GM18951 (cell line): ENCODE measurements at regions not wholly inside any gene's neighbourhood (a gene's known extent, or its start where the extent isn't known, plus 50 kb on each side); places are given as distances from the start of the nearest gene placed in this dataset.

Experiments used
- POLR2A ChIP-seq: IDR thresholded peaks from 4 replicates; pipeline ENCODE4 v1.6.1; 2011; ENCODE audit warnings: mild to moderate bottlenecking; ENCODE audit not compliant: insufficient read length, insufficient read depth; ENCODE audit errors: extremely low read depth
- in situ Hi-C: fragments of 300-500 bp; cut with MboI; formaldehyde crosslinking; loops from one replicate; pipeline ENCODE4 v1.12.0; 2022; ENCODE audit warnings: low sequenced_read_pairs, mixed read lengths, inconsistent platforms; ENCODE audit not compliant: unreplicated experiment

- no peak for TF ChIP-seq POLR2A
- in situ Hi-C loops = no loop called here
These were observed 140.0 kb downstream of the IRS2 start for GRCh38 chr13:109646423-109646822.

- in situ Hi-C loops = no loop called here
- TF ChIP-seq POLR2A = no peak
These were observed 140.6 kb downstream of the IRS2 start for GRCh38 chr13:109645831-109646230.

GRCh38 chr13:109644956-109645355 is 141.4 kb downstream of the IRS2 start:
- TF ChIP-seq POLR2A = no peak
- in situ Hi-C loops = no loop called here

- no peak for TF ChIP-seq POLR2A
- in situ Hi-C loops = no loop called here
These were observed 142.2 kb downstream of the IRS2 start for GRCh38 chr13:109644069-109644750.

GRCh38 chr13:109642358-109642757 is 144.0 kb downstream of the IRS2 start:
- in situ Hi-C loops = no loop called here

GRCh38 chr13:109636736-109637135 is 149.6 kb downstream of the IRS2 start:
- in situ Hi-C loops = no loop called here
- TF ChIP-seq POLR2A = no peak

More at GRCh38 chr13:109642358-109642757, 144.0 kb downstream of the IRS2 start:
- no peak for TF ChIP-seq POLR2A

- in situ Hi-C loops = no loop called here
- TF ChIP-seq POLR2A = no peak
These were observed 155.3 kb downstream of the IRS2 start for GRCh38 chr13:109631069-109631468.

- in situ Hi-C loops = no loop called here
- no peak for TF ChIP-seq POLR2A
These were observed 156.1 kb downstream of the IRS2 start for GRCh38 chr13:109630271-109630670.

- in situ Hi-C loops = no loop called here
- TF ChIP-seq POLR2A = no peak
These were observed 156.6 kb downstream of the IRS2 start for GRCh38 chr13:109629737-109630136.

GRCh38 chr13:109628251-109628699 is 158.1 kb downstream of the IRS2 start:
- in situ Hi-C loops = no loop called here
- TF ChIP-seq POLR2A = no peak

- in situ Hi-C loops = no loop called here
- no peak for TF ChIP-seq POLR2A
These were observed 158.7 kb downstream of the IRS2 start for GRCh38 chr13:109627649-109628048.

GRCh38 chr13:109626386-109627171 is 159.8 kb downstream of the IRS2 start:
- TF ChIP-seq POLR2A = no peak
- in situ Hi-C loops = no loop called here

GRCh38 chr13:109625156-109625555 is 161.2 kb downstream of the IRS2 start:
- in situ Hi-C loops = no loop called here
- no peak for TF ChIP-seq POLR2A

- in situ Hi-C loops = no loop called here
- no peak for TF ChIP-seq POLR2A
These were observed 164.4 kb downstream of the IRS2 start for GRCh38 chr13:109622006-109622405.

GRCh38 chr13:109615721-109616420 is 170.5 kb downstream of the IRS2 start:
- in situ Hi-C loops = no loop called here

More at GRCh38 chr13:109615721-109616420, 170.5 kb downstream of the IRS2 start:
- TF ChIP-seq POLR2A = no peak
